AG10803 (cell line): ENCODE measurements at regions not wholly inside any gene's neighbourhood (a gene's known extent, or its start where the extent isn't known, plus 50 kb on each side); places are given as distances from the start of the nearest gene placed in this dataset.

ENCODE experiments used
- DNase-seq: peaks from one replicate; pipeline ENCODE4 v3.0.0; 2010; ENCODE audit warnings: low read depth
- H3K4me3 ChIP-seq: 2 replicates; pipeline ENCODE4 v1.5.1; 2011; ENCODE audit warnings: mild to moderate bottlenecking, low read length, control low read depth
- TF ChIP-seq, protein P1 (sequence below): conservative IDR thresholded peaks from 2 replicates; pipeline ENCODE4 v1.5.1; 2011; ENCODE audit warnings: mild to moderate bottlenecking, low read length, control low read depth, inconsistent platforms

DNA sequence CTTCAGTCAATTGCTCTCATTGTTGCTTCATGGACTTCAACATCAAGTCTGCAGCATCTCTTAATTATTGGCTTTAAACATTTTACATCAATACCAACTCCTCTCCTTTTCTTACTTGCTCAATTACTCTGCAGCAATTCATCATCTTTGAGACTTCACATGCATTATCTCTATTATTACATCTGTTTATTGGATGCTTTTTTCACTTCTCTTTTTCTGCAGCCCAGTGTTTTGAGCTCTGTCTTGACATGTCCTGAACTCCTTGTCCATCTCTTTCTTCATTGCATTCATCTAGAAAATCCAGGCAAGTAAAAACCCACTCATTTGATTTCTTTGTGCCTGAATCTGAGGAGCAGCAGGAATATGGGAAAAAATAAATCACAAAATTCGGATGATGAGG lies 647.9 kb downstream of the PLCL1 start:
- no peak for DNase-seq
- no peak overlapping the region for H3K4me3 ChIP-seq
- TF ChIP-seq, protein P1, sequence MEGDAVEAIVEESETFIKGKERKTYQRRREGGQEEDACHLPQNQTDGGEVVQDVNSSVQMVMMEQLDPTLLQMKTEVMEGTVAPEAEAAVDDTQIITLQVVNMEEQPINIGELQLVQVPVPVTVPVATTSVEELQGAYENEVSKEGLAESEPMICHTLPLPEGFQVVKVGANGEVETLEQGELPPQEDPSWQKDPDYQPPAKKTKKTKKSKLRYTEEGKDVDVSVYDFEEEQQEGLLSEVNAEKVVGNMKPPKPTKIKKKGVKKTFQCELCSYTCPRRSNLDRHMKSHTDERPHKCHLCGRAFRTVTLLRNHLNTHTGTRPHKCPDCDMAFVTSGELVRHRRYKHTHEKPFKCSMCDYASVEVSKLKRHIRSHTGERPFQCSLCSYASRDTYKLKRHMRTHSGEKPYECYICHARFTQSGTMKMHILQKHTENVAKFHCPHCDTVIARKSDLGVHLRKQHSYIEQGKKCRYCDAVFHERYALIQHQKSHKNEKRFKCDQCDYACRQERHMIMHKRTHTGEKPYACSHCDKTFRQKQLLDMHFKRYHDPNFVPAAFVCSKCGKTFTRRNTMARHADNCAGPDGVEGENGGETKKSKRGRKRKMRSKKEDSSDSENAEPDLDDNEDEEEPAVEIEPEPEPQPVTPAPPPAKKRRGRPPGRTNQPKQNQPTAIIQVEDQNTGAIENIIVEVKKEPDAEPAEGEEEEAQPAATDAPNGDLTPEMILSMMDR: no peak

DNA sequence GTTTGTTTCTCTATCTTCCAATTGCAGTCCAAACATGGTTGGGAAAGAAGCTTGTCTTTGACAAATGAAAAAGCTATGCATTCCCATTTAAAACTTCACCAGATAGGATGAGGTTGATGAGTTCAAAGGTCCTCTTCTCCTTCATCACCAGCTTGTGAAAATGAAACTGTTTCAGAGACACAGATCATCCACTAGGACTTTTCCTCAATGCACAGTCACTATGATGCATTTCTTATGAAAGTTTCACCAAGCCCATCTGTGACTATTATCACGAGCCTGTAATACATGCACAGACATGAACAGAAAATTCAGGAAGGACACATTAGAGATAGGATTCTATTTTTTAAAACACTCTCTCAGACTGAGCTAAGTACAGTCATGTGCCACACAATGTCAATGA lies 644.4 kb downstream of the PLCL1 start:
- H3K4me3 ChIP-seq: no peak overlapping the region
- TF ChIP-seq, protein P1: no peak
- DNase-seq: no peak

DNA sequence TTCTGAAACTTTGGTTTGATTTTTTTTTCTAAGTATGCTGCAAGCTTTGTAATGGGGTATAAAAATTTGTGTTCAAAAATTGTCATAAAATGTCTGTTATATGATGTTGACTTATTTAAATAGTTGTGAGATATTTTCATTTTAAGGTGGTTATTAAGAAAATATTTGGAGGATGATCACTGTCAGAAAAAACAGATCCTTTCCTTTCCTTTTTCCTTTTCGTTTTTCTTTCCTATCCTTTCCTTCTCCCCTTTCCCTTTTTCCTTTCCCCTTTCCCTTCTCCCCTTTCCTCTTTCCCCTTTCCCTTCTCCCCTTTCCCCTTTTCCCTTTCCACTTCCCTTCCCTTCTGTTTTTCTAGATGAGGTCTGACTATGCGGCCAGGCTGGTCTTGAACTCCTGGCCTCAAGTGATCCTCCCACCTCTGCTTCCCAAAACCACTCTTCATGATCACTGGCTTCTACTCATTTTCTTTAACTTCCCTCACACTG lies 640.5 kb downstream of the PLCL1 start:
- no peak for DNase-seq
- H3K4me3 ChIP-seq: no peak overlapping the region
- TF ChIP-seq, protein P1: no peak

DNA sequence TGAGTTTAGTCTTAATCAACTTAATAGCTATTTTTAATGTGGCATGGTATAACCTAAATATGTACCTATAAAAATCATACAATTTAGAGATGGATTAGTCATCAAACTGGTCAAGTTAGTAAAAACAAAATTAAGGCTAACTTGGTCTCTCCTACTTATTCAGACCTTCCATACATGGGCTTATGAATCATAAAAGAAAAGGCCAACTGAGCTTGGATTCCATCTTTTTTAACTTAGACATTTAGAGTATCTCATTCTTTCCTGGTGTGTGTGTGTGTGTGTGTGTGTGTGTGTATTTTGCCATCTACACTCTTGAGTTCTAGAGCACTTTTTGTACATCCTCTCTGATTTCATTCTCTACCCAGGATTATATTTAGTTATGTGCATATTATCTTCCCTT lies 637.5 kb downstream of the PLCL1 start:
- H3K4me3 ChIP-seq: no peak overlapping the region
- TF ChIP-seq, protein P1: no peak
- peak; percentile 3 for DNase-seq

DNA sequence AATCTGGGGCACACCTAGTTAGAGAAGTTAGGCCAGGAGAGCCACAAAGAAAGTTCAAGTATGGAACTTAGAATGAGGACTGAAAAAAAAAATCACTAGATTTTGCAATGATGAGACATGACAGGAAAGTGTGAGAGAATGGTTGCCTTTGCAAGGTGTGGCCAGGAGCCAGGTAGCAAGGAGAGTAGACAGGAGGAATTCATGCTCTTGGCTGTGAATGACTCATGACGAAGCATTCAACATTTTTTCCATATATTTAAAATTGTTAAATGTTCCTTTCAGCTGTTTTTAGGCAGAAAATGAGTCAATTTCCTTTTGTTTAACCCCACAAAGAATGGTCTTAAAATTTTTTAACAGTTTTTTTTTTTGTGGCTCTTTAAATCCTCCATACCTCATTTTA lies 636.9 kb downstream of the PLCL1 start:
- no peak overlapping the region for H3K4me3 ChIP-seq
- TF ChIP-seq, protein P1: no peak
- DNase-seq: peak; percentile 39

DNA sequence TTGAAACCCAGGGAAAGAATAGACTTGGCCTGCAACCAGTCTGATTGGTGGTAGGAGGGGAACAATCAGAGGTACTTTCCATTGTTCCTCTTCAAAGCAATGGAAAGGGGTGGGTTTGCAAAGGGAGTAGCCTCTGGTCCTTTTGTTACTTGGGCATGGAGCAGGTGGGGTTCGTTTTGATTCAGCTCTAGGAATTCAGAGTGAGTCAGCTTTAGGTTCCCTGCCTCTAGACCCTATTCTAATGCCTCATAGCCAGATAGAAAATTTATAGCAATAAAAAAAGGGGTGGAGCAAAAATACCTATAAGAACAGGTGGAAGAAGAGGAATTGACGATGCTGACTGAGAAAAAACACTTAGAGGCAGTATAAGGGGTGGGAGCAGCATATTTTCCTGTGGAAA lies 636.4 kb downstream of the PLCL1 start:
- TF ChIP-seq, protein P1: no peak
- DNase-seq: no peak
- no peak overlapping the region for H3K4me3 ChIP-seq

DNA sequence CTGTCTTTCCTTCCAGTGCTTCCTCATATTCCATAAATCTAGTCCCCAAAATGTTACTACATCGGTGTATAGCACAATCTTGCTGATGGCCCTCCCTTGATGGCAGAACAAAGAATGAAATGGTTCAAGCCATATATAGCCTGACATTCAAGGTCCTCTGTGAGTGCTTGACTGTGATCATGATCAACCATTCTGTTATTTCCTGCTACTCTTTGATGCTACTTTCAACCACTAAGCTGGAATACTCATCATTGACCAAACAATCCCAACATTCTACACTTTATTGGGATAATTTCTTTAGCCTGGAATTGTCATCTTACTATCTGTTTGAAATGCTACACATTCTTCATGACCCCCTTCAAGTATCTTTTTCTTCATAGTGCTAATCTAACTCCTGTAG lies 633.9 kb downstream of the PLCL1 start:
- TF ChIP-seq, protein P1: no peak
- DNase-seq: peak; percentile 2
- no peak overlapping the region for H3K4me3 ChIP-seq
